Activated T-cell treated with anti-CD3 and anti-CD28 coated beads for 4 hours (primary cell): ENCODE measurements at regions not wholly inside any gene's neighbourhood (a gene's known extent, or its start where the extent isn't known, plus 50 kb on each side); places are given as distances from the start of the nearest gene placed in this dataset.
"Not testable (repeated sequence)": the region's sequence is repeated elsewhere in the genome, so short reads cannot be mapped to it uniquely, and the experiment has no call there.

Experiments
- DNase-seq: peaks from one replicate; pipeline ENCODE4 v3.0.0-alpha.2; 2020

DNA sequence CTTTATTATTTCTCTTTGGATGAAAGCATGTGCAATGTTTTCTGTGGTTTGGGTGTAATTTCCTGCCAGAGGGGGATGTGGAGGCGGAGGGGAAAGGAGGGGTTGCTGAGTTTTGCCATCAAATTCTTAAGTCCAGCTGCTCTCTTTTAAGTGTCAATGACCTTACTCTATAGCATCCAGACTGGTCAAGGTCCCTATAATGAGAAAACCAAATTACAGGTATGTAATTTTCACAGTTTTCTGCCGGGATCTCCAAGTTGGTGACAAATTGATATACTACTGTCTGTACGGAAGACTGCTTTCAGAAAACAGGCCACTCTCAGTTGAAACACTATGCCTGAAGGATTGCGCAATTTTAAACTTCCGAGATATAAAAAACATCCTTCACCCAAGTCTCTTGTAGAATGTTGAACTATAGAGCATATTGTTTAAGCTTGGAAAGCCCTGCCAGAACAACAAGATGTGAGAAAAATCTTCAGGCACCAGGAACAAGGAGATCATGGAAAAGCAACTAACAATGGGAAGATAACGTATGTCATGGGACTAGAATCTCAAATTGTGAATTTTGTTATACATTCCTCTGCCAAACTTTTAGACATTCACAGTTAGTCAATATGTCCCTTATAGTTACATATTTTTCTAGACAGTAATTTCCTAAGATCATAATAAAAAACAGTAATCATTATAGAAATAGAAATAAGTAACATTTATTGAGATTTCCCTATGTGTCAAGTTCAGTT lies 300.7 kb upstream of the SATB1 start:
- DNase-seq = peak; percentile 23

DNA sequence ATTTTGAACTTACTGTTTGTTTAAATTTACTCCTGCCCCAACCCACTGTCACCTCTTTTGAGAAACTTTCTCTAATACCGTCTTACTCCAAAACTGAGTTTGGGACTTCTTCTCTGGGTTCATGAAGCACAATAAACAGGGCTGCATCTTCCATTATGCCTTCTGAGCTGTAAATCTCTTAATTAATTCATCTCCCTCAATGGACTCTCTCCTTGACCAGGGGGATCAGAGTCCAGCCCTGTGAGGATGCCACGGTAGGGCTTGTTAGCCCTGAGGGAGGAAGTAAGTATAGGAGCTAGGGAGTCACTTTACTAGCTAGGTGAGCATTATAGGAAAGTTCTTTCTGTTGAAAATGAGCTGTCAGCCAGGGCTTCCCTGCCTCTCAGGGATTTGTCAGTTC lies 299.3 kb upstream of the SATB1 start:
- DNase-seq = no peak

DNA sequence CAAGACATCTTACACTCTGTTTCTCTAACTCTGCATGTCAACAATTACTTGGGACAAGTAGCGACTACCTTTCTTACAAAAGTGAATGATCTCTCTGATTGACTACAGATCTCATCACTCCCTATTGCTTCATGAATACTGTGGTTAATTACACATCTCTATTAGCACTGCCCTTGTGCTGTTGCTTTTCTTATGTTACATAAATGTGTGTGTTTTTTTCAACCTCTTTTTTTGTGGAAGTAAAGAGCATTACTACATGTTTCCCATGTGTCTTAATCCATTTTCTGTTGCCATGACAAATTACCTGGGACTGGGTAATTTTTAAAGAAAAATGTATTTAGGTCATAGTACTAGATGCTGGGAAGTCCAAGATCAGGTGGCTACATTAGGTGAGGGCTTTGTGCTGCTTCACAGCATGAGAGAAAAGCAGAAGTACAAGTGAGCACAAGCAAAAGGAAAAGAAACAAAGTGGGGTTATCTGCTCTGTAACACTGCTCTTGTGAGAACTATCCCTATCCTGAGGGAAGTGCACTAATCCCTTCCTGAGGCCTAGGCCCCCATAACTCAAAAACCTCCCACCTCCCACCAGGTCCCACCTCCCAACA lies 298.2 kb upstream of the SATB1 start:
- no peak for DNase-seq

DNA sequence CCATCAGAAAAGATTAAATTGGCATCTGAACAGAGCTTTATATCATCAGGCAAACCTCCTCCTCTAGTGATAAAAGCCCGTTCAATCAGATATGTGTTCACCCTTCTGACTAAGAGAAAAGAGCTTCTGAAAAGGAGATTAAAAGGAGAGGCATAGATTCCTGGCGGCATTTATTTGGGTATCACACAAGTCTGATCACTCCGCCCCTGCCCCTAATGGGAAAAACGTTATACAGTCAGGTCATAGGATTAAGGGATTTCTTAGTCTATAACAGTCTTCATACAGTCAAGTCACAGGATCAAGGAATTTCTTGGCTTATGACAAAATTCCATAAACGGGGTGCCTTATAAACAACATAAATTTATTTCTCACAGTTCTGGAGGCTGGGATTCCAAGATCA lies 295.4 kb upstream of the SATB1 start:
- DNase-seq = no peak

DNA sequence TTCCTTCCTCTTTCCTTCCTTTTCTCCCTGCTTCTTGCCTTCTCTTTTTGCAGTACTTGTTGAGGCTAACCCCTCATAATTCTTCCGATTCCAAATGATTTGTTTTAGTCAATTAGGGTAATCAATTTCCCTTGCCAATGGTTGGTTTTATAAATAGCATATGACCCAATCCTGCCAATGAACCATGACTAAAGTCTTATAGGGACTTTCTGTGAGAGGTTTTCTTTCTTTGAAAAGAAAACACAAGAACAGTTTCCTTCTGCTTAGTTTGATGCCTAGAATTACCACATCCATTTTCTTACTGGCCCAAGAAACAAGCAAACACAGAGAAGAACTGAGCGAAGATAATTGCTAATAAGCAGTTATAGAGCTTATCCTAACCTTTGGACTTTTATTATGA lies 292.5 kb upstream of the SATB1 start:
- no peak for DNase-seq

DNA sequence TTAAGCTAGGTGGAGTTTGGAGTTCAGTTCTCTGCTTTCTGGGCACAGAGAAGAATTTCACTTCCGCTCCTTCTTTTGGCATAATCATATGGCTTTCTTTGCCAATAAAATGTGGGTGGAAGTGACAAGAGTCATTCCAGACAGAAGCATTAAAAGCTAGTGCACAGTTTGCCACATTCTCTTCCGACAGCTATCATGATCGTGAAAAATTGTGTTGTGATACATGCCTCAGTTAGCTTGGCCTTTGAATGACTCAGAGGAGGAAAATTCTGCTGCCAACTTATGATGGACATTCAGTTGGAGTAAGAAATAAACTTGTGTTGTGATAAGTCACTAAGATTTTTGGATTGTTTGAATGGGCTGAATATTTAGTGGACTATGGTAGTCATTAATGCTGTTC lies 291.7 kb upstream of the SATB1 start:
- DNase-seq = no peak

DNA sequence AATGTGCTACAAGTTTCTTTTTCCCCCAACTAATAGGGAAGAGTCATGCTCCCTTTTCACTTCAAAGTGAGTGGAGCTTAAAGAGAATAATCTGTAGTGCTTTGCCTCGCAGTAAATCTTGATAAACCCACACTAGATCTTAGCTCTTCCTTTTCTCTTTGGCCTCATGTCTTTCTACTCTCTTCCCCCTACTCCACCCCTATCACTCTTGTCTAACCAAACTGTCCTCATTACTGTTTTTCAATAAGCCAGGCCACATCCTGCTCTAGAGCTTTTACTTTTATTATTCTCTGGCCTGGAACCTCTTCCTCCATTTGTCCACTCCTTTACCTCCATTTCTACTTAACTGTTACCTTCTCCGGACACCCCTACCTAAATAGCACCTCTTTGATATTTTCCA lies 291.0 kb upstream of the SATB1 start:
- DNase-seq = no peak

DNA sequence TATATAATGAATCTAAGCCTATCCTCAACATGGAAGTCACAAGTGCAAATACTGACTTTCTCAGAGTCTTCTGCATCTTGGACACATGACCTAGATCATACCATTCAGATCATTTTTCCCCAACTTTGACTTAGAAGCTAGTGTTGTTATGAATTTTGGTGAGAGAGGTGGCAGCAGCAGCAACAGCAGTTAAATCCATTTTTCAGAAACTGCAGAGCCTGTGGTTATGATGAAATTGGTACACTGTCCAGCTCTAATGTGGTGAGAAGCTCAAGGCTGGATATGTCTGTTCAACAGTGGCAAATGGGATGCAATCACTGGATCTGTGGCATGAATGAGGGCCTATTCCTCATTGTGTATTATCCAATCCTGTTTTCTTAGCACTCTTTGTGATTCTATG lies 290.1 kb upstream of the SATB1 start:
- DNase-seq = no peak

DNA sequence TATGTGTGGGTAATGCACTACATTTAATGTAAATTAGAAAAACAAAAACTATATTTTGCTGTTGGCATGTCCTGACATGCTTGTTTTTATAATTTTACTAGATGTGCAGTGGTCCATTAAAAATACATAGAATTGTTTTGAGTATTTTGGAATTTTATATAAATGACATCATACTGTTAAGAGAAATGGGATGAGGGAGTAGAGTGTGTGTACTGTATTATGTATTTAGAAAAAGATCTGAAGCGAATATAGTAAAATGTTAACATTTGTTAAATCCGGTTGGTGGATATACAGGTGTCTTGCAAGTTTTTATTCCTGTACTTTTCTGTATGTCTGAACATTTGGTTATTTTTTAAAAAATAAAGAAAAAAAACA lies 288.4 kb upstream of the SATB1 start:
- DNase-seq = no peak

DNA sequence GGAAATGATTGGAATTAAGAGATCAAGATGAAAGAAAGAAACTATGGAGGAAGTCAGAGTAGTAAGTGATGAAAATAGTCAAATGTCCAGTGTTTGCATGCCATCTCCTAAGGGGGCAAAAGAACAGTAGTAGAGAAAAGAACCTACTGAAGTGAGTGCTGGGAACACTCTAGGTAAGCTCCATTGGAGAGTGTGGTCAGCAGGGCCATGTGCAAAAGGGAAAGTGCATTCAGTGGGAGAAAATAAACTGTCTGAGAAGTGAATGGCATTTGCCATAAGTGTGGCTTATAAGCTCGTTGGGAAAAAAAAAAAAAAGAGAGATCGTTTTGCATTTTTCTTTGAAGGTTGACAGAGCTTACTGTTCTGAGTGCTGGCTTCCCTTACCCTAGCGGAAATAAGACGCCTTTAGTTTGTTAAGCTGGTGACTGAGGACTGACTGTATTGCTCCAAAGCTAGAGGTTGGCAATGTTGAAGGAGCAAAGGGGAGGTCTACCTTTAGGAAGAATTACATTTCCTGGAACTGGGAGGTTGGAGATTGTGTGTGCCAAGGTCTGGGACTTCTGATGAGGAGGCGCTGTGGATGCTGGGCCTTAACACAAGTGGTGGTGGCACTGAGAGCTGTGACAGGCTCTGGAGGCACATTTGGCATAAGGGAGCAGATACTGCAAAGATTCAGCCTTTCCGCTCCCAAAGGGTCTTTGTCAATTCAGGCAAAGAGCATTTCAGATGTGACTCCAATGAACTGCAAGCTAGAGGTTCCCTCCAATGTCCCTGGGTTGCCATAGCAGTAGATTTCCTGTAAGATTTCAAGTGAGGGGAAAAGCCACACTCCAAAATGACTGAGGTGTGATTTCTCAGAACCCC lies 287.8 kb upstream of the SATB1 start:
- DNase-seq = no peak

DNA sequence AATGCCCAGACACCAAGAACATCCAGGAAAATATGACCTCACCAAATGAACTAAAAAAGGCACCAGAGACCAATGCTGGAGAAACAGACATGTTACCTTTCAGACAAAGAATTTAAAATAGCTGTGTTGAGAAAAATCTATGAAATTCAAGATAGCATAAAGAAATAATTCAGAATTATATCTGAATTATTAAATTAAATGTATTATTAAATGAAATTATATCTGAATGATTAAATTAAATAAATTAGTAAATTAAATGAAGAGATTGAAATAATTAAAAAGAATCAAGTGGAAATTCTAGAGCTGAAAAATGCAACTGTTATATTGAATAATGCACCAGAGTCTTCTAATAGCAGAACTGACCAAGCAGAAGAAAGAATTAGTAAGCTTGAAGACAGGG lies 279.2 kb upstream of the SATB1 start:
- DNase-seq = no peak

DNA sequence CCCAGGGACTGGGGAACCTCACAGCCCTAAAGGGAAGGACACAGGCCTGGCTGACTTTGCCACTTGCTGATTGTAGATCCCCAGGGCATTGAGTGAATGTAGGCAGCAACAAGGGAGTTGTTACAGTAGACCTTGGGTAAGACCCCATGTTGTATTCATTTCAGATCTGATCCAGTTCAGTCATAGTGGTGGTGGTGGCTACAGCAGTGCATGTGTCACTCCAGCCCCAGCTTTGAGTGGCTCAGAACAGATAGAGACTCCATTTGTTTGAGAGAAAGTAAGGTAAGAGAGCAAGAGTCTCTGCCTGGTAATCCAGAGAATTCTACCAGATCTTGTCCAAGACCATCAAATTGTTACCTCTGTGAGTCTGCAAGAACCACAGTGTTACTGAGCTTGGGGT lies 278.7 kb upstream of the SATB1 start:
- no peak for DNase-seq

DNA sequence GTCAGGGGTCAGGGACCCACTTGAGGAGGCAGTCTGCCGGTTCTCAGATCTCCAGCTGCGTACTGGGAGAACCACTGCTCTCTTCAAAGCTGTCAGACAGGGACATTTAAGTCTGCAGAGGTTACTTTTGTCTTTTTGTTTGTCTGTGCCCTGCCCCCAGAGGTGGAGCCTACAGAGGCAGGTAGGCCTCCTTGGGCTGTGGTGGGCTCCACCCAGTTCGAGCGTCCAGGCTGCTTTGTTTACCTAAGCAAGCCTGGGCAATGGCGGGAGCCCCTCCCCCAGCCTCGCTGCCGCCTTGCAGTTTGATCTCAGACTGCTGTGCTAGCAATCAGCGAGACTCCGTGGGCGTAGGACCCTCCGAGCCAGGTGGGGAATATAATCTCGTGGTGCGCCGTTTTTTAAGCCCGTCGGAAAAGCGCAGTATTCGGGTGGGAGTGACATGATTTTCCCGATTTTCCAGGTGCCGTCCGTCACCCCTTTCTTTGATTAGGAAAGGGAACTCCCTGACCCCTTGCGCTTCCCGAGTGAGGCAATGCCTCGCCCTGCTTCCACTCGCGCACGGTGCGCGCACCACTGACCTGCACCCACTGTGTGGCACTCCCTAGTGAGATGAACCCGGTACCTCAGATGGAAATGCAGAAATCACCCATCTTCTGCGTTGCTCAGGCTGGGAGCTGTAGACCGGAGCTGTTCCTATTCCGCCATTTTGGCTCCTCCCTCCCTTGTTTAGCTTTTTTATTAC lies 268.6 kb upstream of the SATB1 start:
- DNase-seq = not testable (repeated sequence)

DNA sequence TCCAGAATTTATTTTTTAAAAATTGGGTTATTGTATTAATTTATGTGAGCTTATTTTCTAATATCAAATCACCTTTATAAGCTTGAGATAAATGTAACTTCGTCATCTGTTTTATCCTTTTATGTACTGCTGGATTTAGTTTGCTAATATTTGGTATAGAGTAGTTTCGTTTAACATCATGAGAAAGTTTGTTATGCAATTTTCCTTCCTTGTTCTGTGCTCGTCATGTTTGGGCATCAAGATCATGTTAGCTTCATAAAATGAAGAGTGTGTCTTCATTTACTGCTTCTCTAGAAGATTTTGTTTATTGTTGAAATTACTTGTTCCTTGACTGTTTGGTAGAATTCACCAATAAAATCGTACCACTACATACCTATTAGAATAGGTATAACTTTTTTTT lies 262.1 kb upstream of the SATB1 start:
- DNase-seq = no peak

DNA sequence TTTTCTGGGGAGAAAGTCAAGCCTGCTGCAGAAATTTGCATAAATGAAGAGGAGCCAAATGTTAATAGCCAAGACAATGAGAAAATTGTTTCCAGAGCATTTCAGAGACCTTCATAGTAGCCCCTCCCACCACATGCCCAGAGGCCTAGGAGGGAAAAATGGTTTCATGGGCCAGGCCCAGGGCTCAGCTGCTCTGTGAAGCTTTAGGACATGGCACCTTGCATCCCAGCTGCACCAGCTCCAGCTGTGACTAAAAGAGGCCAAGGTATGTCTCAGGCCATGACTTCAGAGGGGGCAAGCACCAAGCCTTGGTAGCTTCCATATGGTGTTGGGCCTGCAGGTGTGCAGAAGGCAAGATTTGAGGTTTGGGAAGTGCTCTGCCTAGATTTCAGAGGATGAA lies 258.8 kb upstream of the SATB1 start:
- no peak for DNase-seq

DNA sequence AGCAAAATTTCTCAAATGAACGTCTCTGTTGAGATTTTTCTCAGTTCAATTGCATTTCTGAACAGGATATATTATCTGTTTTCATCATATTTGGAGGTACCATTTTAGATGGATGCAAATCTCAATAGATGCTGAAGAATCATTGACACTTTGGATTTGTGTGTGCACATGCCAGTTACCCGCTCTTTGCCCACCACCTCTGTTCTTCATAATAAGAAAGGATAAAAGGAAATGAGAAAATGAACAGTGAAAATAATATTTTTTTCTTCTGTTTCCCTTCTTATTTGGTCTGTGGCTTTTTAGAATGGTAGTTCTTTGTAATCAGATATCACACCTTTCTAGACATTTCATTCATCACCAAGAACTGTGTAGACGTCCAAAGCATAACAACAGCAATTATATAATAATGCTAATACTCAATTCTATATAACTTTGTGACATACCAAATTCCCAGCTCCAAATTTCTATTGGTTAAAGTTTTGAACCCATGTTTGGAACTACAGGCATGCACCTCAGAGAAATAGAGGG lies 256.7 kb upstream of the SATB1 start:
- DNase-seq = no peak

DNA sequence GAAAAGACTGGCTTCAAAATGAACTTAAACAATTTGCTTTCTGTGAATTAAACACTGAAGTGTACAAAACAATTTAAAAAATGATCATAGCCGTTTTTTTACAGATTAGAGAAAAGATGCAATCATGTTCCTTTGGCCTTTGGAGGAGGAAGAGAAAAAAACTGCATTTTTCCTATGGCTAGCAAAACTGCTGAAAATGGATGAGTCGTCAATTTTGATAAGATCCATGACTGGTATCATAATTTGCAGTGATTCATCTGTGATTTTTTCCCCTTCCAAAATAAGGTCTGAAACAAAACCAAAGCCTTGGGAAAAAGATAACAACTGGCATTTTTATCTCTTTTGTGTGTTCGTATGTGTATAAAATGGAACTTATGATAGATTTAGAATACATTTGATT lies 255.6 kb upstream of the SATB1 start:
- no peak for DNase-seq

DNA sequence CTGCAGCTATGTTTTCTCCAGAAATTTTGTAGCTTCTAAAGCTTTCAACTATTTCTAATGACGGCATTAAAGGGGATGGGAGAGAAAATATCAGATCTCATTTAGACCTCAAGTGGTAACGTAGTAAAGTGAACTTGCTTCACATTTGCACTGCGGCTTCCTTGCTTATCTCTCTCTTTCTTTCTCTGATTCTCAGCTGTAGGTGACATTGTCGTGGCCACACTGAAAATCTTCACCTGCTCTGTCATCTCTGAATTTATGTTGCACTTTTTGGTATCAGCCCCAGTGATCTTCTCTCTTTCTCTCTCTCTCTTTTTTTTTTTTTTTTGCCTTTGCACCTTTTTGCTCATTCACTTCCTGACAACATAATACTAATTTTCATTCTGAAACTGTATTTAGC lies 254.1 kb upstream of the SATB1 start:
- no peak for DNase-seq

DNA sequence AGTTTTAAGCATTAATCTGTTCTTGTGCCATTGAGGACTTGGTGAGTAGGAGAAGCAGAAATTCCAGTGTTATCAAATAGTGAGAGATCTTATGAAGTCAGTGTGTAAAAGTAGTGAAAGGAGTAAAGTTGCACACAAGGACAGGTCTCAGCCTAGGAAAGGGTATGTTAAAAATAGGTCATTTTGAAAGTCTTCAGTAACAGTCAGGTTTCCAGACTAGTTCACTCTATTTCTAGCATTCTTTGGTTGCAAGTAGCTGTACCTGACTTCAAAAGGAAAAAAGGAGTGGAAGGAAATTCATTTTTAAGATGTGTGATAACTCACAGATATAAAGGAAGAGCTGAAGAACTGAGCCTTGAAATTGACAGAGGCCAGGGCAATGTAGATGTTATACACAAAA lies 250.1 kb upstream of the SATB1 start:
- no peak for DNase-seq

DNA sequence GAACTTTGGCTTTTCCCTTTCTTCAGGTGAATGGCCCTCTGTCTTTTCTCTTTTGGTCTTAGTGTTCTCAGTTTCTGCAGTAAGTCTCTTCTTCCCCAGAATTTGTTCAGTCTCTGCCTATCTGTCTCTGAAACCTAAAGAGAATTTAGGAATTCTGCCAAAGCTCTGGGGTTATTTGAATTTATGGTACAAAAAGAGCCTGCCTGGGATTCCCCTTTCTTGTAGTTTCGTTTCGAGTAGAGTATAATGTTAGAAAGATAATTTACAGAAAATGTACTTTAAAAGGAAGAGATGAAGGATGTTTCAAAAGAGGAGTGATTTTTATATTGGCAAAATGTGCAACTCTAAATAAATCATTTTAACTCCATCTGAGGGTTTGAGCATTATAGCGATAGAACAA lies 247.4 kb upstream of the SATB1 start:
- no peak for DNase-seq

DNA sequence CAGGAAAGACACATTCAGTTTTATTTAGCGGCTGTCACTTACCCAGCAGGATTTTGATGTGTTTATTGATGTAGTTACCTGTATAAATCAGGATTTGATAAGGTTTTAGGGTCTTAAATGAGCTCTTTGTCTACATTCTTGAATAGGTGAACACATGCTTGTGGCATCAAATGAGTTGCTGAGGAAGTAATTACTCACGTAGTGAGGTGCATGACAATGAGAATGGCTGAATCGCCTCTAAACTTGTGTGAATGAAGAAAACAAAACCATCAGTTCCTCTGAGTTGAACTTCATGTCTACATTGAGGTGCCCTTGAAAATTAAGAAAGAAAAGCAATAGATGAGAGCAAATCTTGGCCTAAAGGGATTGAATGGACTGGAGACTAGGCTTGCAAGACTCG lies 245.6 kb upstream of the SATB1 start:
- no peak for DNase-seq

DNA sequence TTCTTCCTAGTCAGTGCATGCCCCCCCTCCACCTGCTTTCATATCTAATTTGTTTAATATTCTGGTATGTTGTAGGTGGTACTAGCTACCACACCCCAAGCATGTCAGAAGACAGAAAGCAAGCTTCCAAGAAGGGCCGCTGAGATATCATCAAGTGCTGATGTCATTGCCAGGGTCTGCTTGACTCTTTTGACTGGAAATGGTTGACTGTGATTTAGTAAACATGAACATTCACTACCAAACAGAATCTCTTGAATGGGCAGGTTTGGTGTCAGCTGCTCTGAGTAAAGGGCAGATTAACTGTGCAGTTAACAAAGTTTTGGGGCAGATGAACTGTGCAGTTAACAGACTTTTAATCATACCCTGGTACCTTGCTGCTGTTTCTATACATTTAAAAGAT lies 244.2 kb upstream of the SATB1 start:
- no peak for DNase-seq

DNA sequence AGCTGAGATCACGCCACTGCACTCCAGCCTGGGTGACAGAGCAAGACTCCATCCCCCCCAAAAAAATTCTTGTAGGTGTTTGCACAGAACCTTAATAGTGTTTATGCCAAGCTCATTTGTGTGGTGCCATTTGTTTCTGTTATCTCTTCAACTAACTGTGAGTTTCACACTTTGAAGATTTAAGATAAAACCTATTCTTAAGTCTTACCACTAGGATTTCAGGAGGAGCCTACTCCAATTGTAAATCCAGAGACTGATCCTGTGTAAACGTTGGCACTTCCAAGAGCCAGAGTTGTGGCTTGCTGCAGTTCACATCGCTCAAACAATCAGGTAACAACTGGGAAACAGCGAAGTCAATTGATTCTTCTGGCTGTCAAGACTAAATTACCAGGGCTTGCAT lies 242.4 kb upstream of the SATB1 start:
- DNase-seq = no peak
